Common myeloid progenitor, CD34-positive (primary cell): ENCODE measurements at regions not wholly inside any gene's neighbourhood (a gene's known extent, or its start where the extent isn't known, plus 50 kb on each side); places are given as distances from the start of the nearest gene placed in this dataset.
A peak's percentile ranks its signal among the peaks of the same experiment; 100 is the strongest.

Experiments
- CTCF ChIA-PET: fragments of 350-600 bp; sonication (Branson Sonifier 250); formaldehyde crosslinking; loops from one replicate; lab custom pipeline; 2021; ENCODE audit warnings: antibody characterized with exemption; lab: Charles Lee
- POLR2A ChIA-PET: fragments of 350-600 bp; sonication (Branson Sonifier 250); formaldehyde crosslinking; loops from one replicate; lab custom pipeline; 2021; ENCODE audit warnings: antibody characterized with exemption; lab: Charles Lee
- DNase-seq, 3 donors: peaks; one replicate each; pipeline versions ENCODE4 v3.0.0 to v3.0.0-alpha.2; 2013
- H3K27ac ChIP-seq, 2 experiments: 1 replicate in 1 of 2; 2 replicates in 1 of 2; pipeline ENCODE4 v1.7.0; 2013; ENCODE audit warnings: inconsistent platforms in 2 of 2, low read length in 2 of 2, mild to moderate bottlenecking in 2 of 2, low read depth in 1 of 2, moderate library complexity in 1 of 2; ENCODE audit not compliant: severe bottlenecking in 2 of 2, insufficient read depth in 1 of 2, poor library complexity in 1 of 2
- H3K27me3 ChIP-seq, 5 experiments: replicated peaks in 2 of 5; 1 replicate in 3 of 5; 2 replicates in 2 of 5; pipeline versions ENCODE4 v1.6.1 to v1.7.0; 2013; ENCODE audit warnings: low read length in 4 of 5, mild to moderate bottlenecking in 2 of 5, moderate library complexity in 2 of 5, inconsistent platforms in 1 of 5; ENCODE audit not compliant: insufficient read depth in 5 of 5, control insufficient read depth in 4 of 5
- H3K36me3 ChIP-seq, 4 experiments: 1 replicate in 2 of 4; 2 replicates in 2 of 4; pipeline versions ENCODE4 v1.6.1 to v1.7.0; 2013; ENCODE audit warnings: low read length in 3 of 4, control low read depth in 1 of 4, mild to moderate bottlenecking in 1 of 4; ENCODE audit not compliant: control insufficient read depth in 4 of 4, insufficient read depth in 4 of 4
- H3K4me1 ChIP-seq, 4 experiments: 1 replicate in 3 of 4; 2 replicates in 1 of 4; pipeline versions ENCODE4 v1.6.1 to v1.7.1; 2013; ENCODE audit warnings: low read length in 3 of 4, mild to moderate bottlenecking in 3 of 4, control low read depth in 1 of 4, inconsistent platforms in 1 of 4, moderate library complexity in 1 of 4; ENCODE audit not compliant: control insufficient read depth in 4 of 4, insufficient read depth in 4 of 4; ENCODE audit errors: control extremely low read depth in 1 of 4
- H3K4me3 ChIP-seq, 7 experiments: 1 replicate in 4 of 7; 2 replicates in 3 of 7; pipeline versions ENCODE4 v1.5.1 to v1.7.0; 2013; ENCODE audit warnings: mild to moderate bottlenecking in 7 of 7, low read length in 6 of 7, moderate library complexity in 6 of 7, inconsistent platforms in 2 of 7, low read depth in 2 of 7, control low read depth in 1 of 7; ENCODE audit not compliant: insufficient read depth in 4 of 7, control insufficient read depth in 1 of 7; ENCODE audit errors: extremely low read depth in 1 of 7
- H3K9me3 ChIP-seq, 5 experiments: 1 replicate in 4 of 5; 2 replicates in 1 of 5; pipeline versions ENCODE4 v1.6.1 to v1.7.1; 2013; ENCODE audit warnings: low read length in 4 of 5, mild to moderate bottlenecking in 2 of 5, inconsistent platforms in 1 of 5, low read depth in 1 of 5, moderate library complexity in 1 of 5; ENCODE audit not compliant: control insufficient read depth in 4 of 5, insufficient read depth in 2 of 5; ENCODE audit errors: control extremely low read depth in 1 of 5
- WGBS: methylation state at CpG from one replicate; pipeline ENCODE4 v1.1.5; 2013; ENCODE audit not compliant: insufficient coverage; 5-methylcytosine and 5-hydroxymethylcytosine counted together

GRCh38 chr20:19932170-19932667 is 84.9 kb upstream of the NAA20 start:
- no peak overlapping the region for H3K27ac ChIP-seq
- DNase-seq: peak; percentile 41 to 69 (median 52)
- POLR2A ChIA-PET: interaction anchor here (1.1 kb wide), 1 partner anchor 80 kb away, joined by 5 read pairs; no protein-coding TSS in a partner anchor
- H3K36me3 ChIP-seq: no peaks in the 10 kb centered on the region
- CTCF ChIA-PET: interaction anchor here (0.5 kb wide), 1 partner anchor 854 kb away, joined by 3 read pairs; no protein-coding TSS in a partner anchor
- 7% methylated on average over 3 of the region's 9 CpGs for WGBS
- H3K27me3 ChIP-seq: no peaks in the 10 kb centered on the region
- peak overlapping the region in 1 of 7 experiments; percentile 7 for H3K4me3 ChIP-seq
- no peaks in the 10 kb centered on the region for H3K9me3 ChIP-seq
- H3K4me1 ChIP-seq: peaks cover 11 to 57% (median 44%) of the 10 kb centered on the region in 4 experiments

GRCh38 chr20:19934792-19935491 is 82.2 kb upstream of the NAA20 start:
- peak; percentile 47 to 77 (median 72) for DNase-seq
- no peaks in the 10 kb centered on the region for H3K36me3 ChIP-seq
- ChIA-PET CTCF (interaction anchor here (0.6 to 1.0 kb wide), 3 partner anchors 36 to 68 kb away, joined by 3 to 5 read pairs (median 3); no protein-coding TSS in a partner anchor), POLR2A (no interaction called here)
- H3K27me3 ChIP-seq: no peaks in the 10 kb centered on the region
- H3K9me3 ChIP-seq: no peaks in the 10 kb centered on the region
- peaks cover 11 to 66% (median 55%) of the 10 kb centered on the region in 4 experiments for H3K4me1 ChIP-seq
- WGBS: 42% methylated on average over 9 of the region's 13 CpGs
- H3K4me3 ChIP-seq: peak overlapping the region in 3 of 7 experiments; percentile 40 to 51 (median 41)
- H3K27ac ChIP-seq: no peak overlapping the region

- Histone ChIP-seq H3K9me3 (no peaks in the 10 kb centered on the region), H3K36me3 (no peaks in the 10 kb centered on the region), H3K4me1 (peaks cover 11 to 67% (median 46%) of the 10 kb centered on the region in 4 experiments), H3K4me3 (no peak overlapping the region), H3K27ac (no peak overlapping the region), H3K27me3 (no peaks in the 10 kb centered on the region)
- no peak for DNase-seq
- WGBS: 94% methylated on average over 6 of the region's 7 CpGs
- CTCF ChIA-PET: interaction anchor here (1.2 to 2.0 kb wide), 3 partner anchors 10 to 58 kb away, joined by 3 to 8 read pairs (median 8); no protein-coding TSS in a partner anchor
- POLR2A ChIA-PET: interaction anchor here (0.5 to 0.7 kb wide), 2 partner anchors 48 to 51 kb away, joined by 3 read pairs; no protein-coding TSS in a partner anchor
Measured at GRCh38 chr20:19935842-19936241, 81.3 kb upstream of the NAA20 start.

- Histone ChIP-seq H3K4me3 (peak overlapping the region in 5 of 7 experiments; percentile 3 to 50 (median 43)), H3K27ac (no peak overlapping the region), H3K27me3 (no peaks in the 10 kb centered on the region), H3K36me3 (no peaks in the 10 kb centered on the region), H3K9me3 (no peaks in the 10 kb centered on the region), H3K4me1 (peaks cover 11 to 69% (median 47%) of the 10 kb centered on the region in 4 experiments)
- peak in 1 of 3 donors; percentile 24 for DNase-seq
- CTCF ChIA-PET: interaction anchor here (0.6 to 2.0 kb wide), 8 partner anchors 9 to 57 kb away, joined by 3 to 8 read pairs (median 3); no protein-coding TSS in a partner anchor
- WGBS: 100% methylated on average over 3 of the region's 8 CpGs
- POLR2A ChIA-PET: interaction anchor here (0.6 to 0.7 kb wide), 2 partner anchors 25 to 51 kb away, joined by 3 to 6 read pairs; no protein-coding TSS in a partner anchor
Measured at GRCh38 chr20:19936466-19937200, 80.5 kb upstream of the NAA20 start.

GRCh38 chr20:19937218-19937617 is 79.9 kb upstream of the NAA20 start:
- peaks cover 11 to 63% (median 44%) of the 10 kb centered on the region in 4 experiments for H3K4me1 ChIP-seq
- H3K27me3 ChIP-seq: no peaks in the 10 kb centered on the region
- CTCF ChIA-PET: interaction anchor here (1.0 to 2.0 kb wide), 7 partner anchors 9 to 62 kb away, joined by 3 to 8 read pairs (median 3); no protein-coding TSS in a partner anchor
- peak; percentile 78 to 93 (median 91) for DNase-seq
- POLR2A ChIA-PET: no interaction called here
- H3K27ac ChIP-seq: peak overlapping the region in 1 of 2 experiments; percentile 45
- 0% methylated on average over 8 of the region's 11 CpGs for WGBS
- peak overlapping the region in 5 of 7 experiments; percentile 3 to 50 (median 44) for H3K4me3 ChIP-seq
- H3K36me3 ChIP-seq: no peaks in the 10 kb centered on the region
- no peaks in the 10 kb centered on the region for H3K9me3 ChIP-seq

- Histone ChIP-seq H3K36me3 (no peaks in the 10 kb centered on the region), H3K27me3 (no peaks in the 10 kb centered on the region), H3K4me1 (peaks cover 14 to 65% (median 46%) of the 10 kb centered on the region in 4 experiments), H3K9me3 (no peaks in the 10 kb centered on the region), H3K4me3 (peak overlapping the region in 3 of 7 experiments; percentile 44 to 50 (median 44)), H3K27ac (peak overlapping the region in 1 of 2 experiments; percentile 45)
- DNase-seq: peak; percentile 47 to 95 (median 92)
- CTCF ChIA-PET: interaction anchor here (1.0 to 2.0 kb wide), 7 partner anchors 8 to 61 kb away, joined by 3 to 8 read pairs (median 3); no protein-coding TSS in a partner anchor
- POLR2A ChIA-PET: interaction anchor here (0.6 kb wide), 1 partner anchor 27 kb away, joined by 5 read pairs; no protein-coding TSS in a partner anchor
- WGBS: 46% methylated on average over 5 of the region's 8 CpGs
Measured at GRCh38 chr20:19937651-19938420, 79.3 kb upstream of the NAA20 start.
